ENCODE measurements at regions not wholly inside any gene's neighbourhood (a gene's known extent, or its start where the extent isn't known, plus 50 kb on each side); places are given as distances from the start of the nearest gene placed in this dataset.

DNA sequence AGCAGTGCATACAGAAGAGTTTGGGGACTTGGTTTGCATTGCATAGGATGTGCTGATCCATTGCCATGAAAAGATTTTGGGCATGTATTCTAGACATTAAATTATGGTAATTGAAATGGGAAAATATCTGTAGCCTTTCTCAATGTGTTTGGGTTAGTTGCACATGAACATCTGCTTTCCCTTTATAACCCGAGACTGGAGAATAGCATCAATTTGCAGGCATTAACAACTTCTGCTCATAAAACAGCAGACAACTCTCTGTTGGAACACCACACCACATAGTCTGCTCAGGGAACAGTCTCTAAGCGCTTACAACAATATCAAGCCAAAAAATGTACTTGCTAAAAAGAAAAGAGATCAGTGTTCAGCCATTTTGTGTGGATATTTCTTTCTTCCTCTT, 1391.1 kb upstream of the LRRTM3 start:
- no peak overlapping the region for H3K27ac Mint-ChIP-seq
- H2AFZ ChIP-seq: no peak overlapping the region

DNA sequence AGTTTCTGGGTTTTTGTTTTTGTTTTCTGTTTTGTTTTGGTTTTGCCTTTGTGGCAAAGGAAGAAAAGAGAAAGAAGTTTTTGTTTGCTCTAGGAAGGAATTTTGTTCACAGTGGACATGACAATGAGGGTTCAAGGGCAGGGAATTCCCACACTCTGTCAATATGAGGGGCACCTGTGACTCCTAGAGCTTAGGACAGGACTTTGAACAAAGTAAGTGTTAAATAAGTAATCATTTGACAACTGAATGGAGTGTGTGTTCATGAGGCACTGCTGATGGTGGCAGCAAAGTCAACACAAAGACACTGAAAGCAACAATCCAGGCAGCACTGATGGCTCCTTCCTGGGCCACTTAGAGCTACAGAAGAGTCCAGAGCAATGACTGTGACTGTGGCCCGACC, 1381.1 kb upstream of the LRRTM3 start:
- Histone ChIP-seq H4K20me1 (replicated peaks; ENCODE audit: insufficient read depth) (no peaks in the 10 kb centered on the region), H3K4me3 (no peak overlapping the region), H3K4me1 (ENCODE audit: insufficient read depth) (no peaks in the 10 kb centered on the region), H3K9me2 (ENCODE audit: insufficient read depth) (peaks cover 6% of the 10 kb centered on the region; the same call in 1 of the 2 replicates), H3K79me2 (replicated peaks; ENCODE audit: insufficient read depth) (no peaks in the 10 kb centered on the region), H3K27ac (ENCODE audit: low read depth) (no peak overlapping the region), H3K36me3 (ENCODE audit: insufficient read depth) (no peaks in the 10 kb centered on the region), H3K4me2 (no peak overlapping the region), H3F3A (replicated peaks; ENCODE audit: low read depth) (no peaks in the 10 kb centered on the region), H2AFZ (no peak overlapping the region), H3K27me3 (ENCODE audit: insufficient read depth) (no peaks in the 10 kb centered on the region)
- DNase-seq (ENCODE audit: low spot score) (no peak), ATAC-seq (no peak)
- no peak overlapping the region for H3K4me3 Mint-ChIP-seq
- no peaks in the 10 kb centered on the region for H3K9me3 Mint-ChIP-seq
- no peak overlapping the region for H3K27ac Mint-ChIP-seq
- no peaks in the 10 kb centered on the region for H3K27me3 Mint-ChIP-seq (ENCODE audit: insufficient read depth, low read depth, poor library complexity)
- TF ChIP-seq JUNB (IDR thresholded peaks at IDR 0.05; ENCODE audit: unreplicated experiment): no peak
- TF ChIP-seq, protein P1, sequence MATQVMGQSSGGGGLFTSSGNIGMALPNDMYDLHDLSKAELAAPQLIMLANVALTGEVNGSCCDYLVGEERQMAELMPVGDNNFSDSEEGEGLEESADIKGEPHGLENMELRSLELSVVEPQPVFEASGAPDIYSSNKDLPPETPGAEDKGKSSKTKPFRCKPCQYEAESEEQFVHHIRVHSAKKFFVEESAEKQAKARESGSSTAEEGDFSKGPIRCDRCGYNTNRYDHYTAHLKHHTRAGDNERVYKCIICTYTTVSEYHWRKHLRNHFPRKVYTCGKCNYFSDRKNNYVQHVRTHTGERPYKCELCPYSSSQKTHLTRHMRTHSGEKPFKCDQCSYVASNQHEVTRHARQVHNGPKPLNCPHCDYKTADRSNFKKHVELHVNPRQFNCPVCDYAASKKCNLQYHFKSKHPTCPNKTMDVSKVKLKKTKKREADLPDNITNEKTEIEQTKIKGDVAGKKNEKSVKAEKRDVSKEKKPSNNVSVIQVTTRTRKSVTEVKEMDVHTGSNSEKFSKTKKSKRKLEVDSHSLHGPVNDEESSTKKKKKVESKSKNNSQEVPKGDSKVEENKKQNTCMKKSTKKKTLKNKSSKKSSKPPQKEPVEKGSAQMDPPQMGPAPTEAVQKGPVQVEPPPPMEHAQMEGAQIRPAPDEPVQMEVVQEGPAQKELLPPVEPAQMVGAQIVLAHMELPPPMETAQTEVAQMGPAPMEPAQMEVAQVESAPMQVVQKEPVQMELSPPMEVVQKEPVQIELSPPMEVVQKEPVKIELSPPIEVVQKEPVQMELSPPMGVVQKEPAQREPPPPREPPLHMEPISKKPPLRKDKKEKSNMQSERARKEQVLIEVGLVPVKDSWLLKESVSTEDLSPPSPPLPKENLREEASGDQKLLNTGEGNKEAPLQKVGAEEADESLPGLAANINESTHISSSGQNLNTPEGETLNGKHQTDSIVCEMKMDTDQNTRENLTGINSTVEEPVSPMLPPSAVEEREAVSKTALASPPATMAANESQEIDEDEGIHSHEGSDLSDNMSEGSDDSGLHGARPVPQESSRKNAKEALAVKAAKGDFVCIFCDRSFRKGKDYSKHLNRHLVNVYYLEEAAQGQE (IDR thresholded peaks at IDR 0.05; ENCODE audit: unreplicated experiment): no peak
- TF ChIP-seq NANOG (IDR thresholded peaks at IDR 0.05; ENCODE audit: borderline replicate concordance): no peak
- TF ChIP-seq, protein P2, sequence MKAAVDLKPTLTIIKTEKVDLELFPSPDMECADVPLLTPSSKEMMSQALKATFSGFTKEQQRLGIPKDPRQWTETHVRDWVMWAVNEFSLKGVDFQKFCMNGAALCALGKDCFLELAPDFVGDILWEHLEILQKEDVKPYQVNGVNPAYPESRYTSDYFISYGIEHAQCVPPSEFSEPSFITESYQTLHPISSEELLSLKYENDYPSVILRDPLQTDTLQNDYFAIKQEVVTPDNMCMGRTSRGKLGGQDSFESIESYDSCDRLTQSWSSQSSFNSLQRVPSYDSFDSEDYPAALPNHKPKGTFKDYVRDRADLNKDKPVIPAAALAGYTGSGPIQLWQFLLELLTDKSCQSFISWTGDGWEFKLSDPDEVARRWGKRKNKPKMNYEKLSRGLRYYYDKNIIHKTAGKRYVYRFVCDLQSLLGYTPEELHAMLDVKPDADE (IDR thresholded peaks at IDR 0.05): no peak
- TF ChIP-seq EZH2phosphoT487 (IDR thresholded peaks at IDR 0.05; ENCODE audit: unreplicated experiment): no peak
- TF ChIP-seq, protein P3, sequence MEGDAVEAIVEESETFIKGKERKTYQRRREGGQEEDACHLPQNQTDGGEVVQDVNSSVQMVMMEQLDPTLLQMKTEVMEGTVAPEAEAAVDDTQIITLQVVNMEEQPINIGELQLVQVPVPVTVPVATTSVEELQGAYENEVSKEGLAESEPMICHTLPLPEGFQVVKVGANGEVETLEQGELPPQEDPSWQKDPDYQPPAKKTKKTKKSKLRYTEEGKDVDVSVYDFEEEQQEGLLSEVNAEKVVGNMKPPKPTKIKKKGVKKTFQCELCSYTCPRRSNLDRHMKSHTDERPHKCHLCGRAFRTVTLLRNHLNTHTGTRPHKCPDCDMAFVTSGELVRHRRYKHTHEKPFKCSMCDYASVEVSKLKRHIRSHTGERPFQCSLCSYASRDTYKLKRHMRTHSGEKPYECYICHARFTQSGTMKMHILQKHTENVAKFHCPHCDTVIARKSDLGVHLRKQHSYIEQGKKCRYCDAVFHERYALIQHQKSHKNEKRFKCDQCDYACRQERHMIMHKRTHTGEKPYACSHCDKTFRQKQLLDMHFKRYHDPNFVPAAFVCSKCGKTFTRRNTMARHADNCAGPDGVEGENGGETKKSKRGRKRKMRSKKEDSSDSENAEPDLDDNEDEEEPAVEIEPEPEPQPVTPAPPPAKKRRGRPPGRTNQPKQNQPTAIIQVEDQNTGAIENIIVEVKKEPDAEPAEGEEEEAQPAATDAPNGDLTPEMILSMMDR (conservative IDR thresholded peaks at IDR 0.05; ENCODE audit: low read depth in 2 of 2): 0 out of 4 replicates have a peak, but pooled peaks of 1 of the 2 experiments have one; percentile 8
- H3K36me3 Mint-ChIP-seq (ENCODE audit: low read depth): no peaks in the 10 kb centered on the region
- no peaks in the 10 kb centered on the region for H3K4me1 Mint-ChIP-seq

More for the DNA sequence above, 1391.1 kb upstream of the LRRTM3 start:
- no peaks in the 10 kb centered on the region for H3K36me3 Mint-ChIP-seq (ENCODE audit: low read depth)
- no peaks in the 10 kb centered on the region for H3K79me2 ChIP-seq (replicated peaks; ENCODE audit: insufficient read depth)
- H3K9me2 ChIP-seq (ENCODE audit: insufficient read depth): no peaks in the 10 kb centered on the region
- H3K9me3 Mint-ChIP-seq: peaks cover 3% of the 10 kb centered on the region; the same call in 1 of the 3 replicates
- no peak overlapping the region for H3K4me3 ChIP-seq
- no peaks in the 10 kb centered on the region for H3K27me3 Mint-ChIP-seq (ENCODE audit: insufficient read depth, low read depth, poor library complexity)
- no peak overlapping the region for H3K27ac ChIP-seq (ENCODE audit: low read depth)
- no peaks in the 10 kb centered on the region for H3K4me1 Mint-ChIP-seq
- H3F3A ChIP-seq (replicated peaks; ENCODE audit: low read depth): no peaks in the 10 kb centered on the region
- H3K27me3 ChIP-seq (ENCODE audit: insufficient read depth): no peaks in the 10 kb centered on the region
- TF ChIP-seq NANOG (IDR thresholded peaks at IDR 0.05; ENCODE audit: borderline replicate concordance) (no peak), POLR2AphosphoS5 (IDR thresholded peaks at IDR 0.05; ENCODE audit: low read depth) (no peak), EZH2phosphoT487 (IDR thresholded peaks at IDR 0.05; ENCODE audit: unreplicated experiment) (no peak), EZH2 (IDR thresholded peaks at IDR 0.05; ENCODE audit: low read depth, unreplicated experiment) (no peak)
- TF ChIP-seq, protein P1 (IDR thresholded peaks at IDR 0.05; ENCODE audit: unreplicated experiment): no peak
- DNase-seq (ENCODE audit: low spot score): no peak
- H4K20me1 ChIP-seq (replicated peaks; ENCODE audit: insufficient read depth): no peaks in the 10 kb centered on the region
- H3K4me3 Mint-ChIP-seq: no peak overlapping the region
- no peak for ATAC-seq
- H3K36me3 ChIP-seq (ENCODE audit: insufficient read depth): no peaks in the 10 kb centered on the region
- H3K4me2 ChIP-seq: no peak overlapping the region
- H3K4me1 ChIP-seq (ENCODE audit: insufficient read depth): no peaks in the 10 kb centered on the region
